Nephron (organoid): ENCODE measurements at regions not wholly inside any gene's neighbourhood (a gene's known extent, or its start where the extent isn't known, plus 50 kb on each side); places are given as distances from the start of the nearest gene placed in this dataset.

Source experiments
- H3K27ac Mint-ChIP-seq, 3 experiments: 2 replicates each; pipeline ENCODE4 v1.8.0; 2020; ENCODE audit warnings: mixed read lengths in 3 of 3, mild to moderate bottlenecking in 2 of 3, moderate library complexity in 1 of 3
- H3K27me3 Mint-ChIP-seq: 2 replicates; pipeline ENCODE4 v1.8.0; 2021; ENCODE audit warnings: low read depth, mild to moderate bottlenecking, moderate library complexity, mixed read lengths
- H3K36me3 Mint-ChIP-seq: 2 replicates; pipeline ENCODE4 v1.8.0; 2020; ENCODE audit warnings: low read depth, mixed read lengths
- H3K4me1 Mint-ChIP-seq: 2 replicates; pipeline ENCODE4 v1.8.0; 2020; ENCODE audit warnings: mixed read lengths
- H3K4me3 Mint-ChIP-seq, 3 experiments: 2 replicates each; pipeline ENCODE4 v1.8.0; 2020; ENCODE audit warnings: mild to moderate bottlenecking in 3 of 3, mixed read lengths in 3 of 3, moderate library complexity in 2 of 3
- H3K9me3 Mint-ChIP-seq: 2 replicates; pipeline ENCODE4 v1.8.0; 2020; ENCODE audit warnings: mixed read lengths
- CTCF ChIP-seq, 3 experiments: fragments of 200-600 bp; sonication (generic); IDR thresholded peaks; one replicate each; pipeline ENCODE4 v1.5.0; 2021; ENCODE audit warnings: antibody characterized with exemption in 3 of 3; ENCODE audit not compliant: unreplicated experiment in 3 of 3

GRCh38 chr6:166743406-166744222 lies 116.6 kb upstream of the RPS6KA2 start:
- Mint-ChIP-seq H3K27me3 (peaks cover 31% of the 10 kb centered on the region), H3K9me3 (no peaks in the 10 kb centered on the region), H3K4me1 (peaks cover 20% of the 10 kb centered on the region), H3K4me3 (peak overlapping the region in 1 of 3 experiments; percentile 18), H3K27ac (peak overlapping the region; percentile 51 to 88 (median 51)), H3K36me3 (no peaks in the 10 kb centered on the region)
- TF ChIP-seq CTCF (IDR thresholded peaks at IDR 0.05; ENCODE audit: unreplicated experiment in 3 of 3), result no peak

- H3K27ac Mint-ChIP-seq, result peak overlapping the region in 1 of 3 experiments; percentile 88
- no peaks in the 10 kb centered on the region for H3K36me3 Mint-ChIP-seq
These were observed 115.9 kb upstream of the RPS6KA2 start for GRCh38 chr6:166742981-166743380.

GRCh38 chr6:166739976-166740318 lies 112.9 kb upstream of the RPS6KA2 start:
- no peak for TF ChIP-seq CTCF (IDR thresholded peaks at IDR 0.05; ENCODE audit: unreplicated experiment in 3 of 3)
- peaks cover 27% of the 10 kb centered on the region for H3K4me1 Mint-ChIP-seq
- H3K9me3 Mint-ChIP-seq, result no peaks in the 10 kb centered on the region
- H3K27me3 Mint-ChIP-seq, result peaks cover 18% of the 10 kb centered on the region
- H3K36me3 Mint-ChIP-seq, result no peaks in the 10 kb centered on the region
- H3K4me3 Mint-ChIP-seq, result no peak overlapping the region
- no peak overlapping the region for H3K27ac Mint-ChIP-seq

More at GRCh38 chr6:166742981-166743380, 115.9 kb upstream of the RPS6KA2 start:
- Mint-ChIP-seq H3K4me1 (peaks cover 24% of the 10 kb centered on the region), H3K4me3 (no peak overlapping the region), H3K9me3 (no peaks in the 10 kb centered on the region), H3K27me3 (peaks cover 29% of the 10 kb centered on the region)
- TF ChIP-seq CTCF (IDR thresholded peaks at IDR 0.05; ENCODE audit: unreplicated experiment in 3 of 3), result no peak

- Mint-ChIP-seq H3K36me3 (no peaks in the 10 kb centered on the region), H3K27ac (peak overlapping the region in 1 of 3 experiments; percentile 40), H3K9me3 (no peaks in the 10 kb centered on the region), H3K4me1 (peaks cover 27% of the 10 kb centered on the region), H3K27me3 (peaks cover 19% of the 10 kb centered on the region), H3K4me3 (no peak overlapping the region)
- TF ChIP-seq CTCF (IDR thresholded peaks at IDR 0.05; ENCODE audit: unreplicated experiment in 3 of 3), result no peak
These were observed 112.3 kb upstream of the RPS6KA2 start for GRCh38 chr6:166739117-166739975.

- TF ChIP-seq CTCF (IDR thresholded peaks at IDR 0.05; ENCODE audit: unreplicated experiment in 3 of 3), result no peak
- H3K27ac Mint-ChIP-seq, result no peak overlapping the region
- no peaks in the 10 kb centered on the region for H3K36me3 Mint-ChIP-seq
- no peaks in the 10 kb centered on the region for H3K9me3 Mint-ChIP-seq
- H3K27me3 Mint-ChIP-seq, result peaks cover 19% of the 10 kb centered on the region
- H3K4me1 Mint-ChIP-seq, result peaks cover 22% of the 10 kb centered on the region
- no peak overlapping the region for H3K4me3 Mint-ChIP-seq
These were observed 111.5 kb upstream of the RPS6KA2 start for GRCh38 chr6:166738386-166739116.
